ENCODE measurements at regions not wholly inside any gene's neighbourhood (a gene's known extent, or its start where the extent isn't known, plus 50 kb on each side); places are given as distances from the start of the nearest gene placed in this dataset.

- DNase-seq (no peak), ATAC-seq (ENCODE audit: insufficient read depth, low read depth) (no peak)
- Histone ChIP-seq H3K4me2 (ENCODE audit: insufficient read depth, low read length) (no peak overlapping the region), H3K9me3 (ENCODE audit: insufficient read depth, low read length, severe bottlenecking) (no peaks in the 10 kb centered on the region), H2AFZ (ENCODE audit: low read depth, low read length) (no peak overlapping the region), H3K9ac (ENCODE audit: low read depth, low read length) (no peak overlapping the region), H3K27me3 (ENCODE audit: insufficient read depth, low read length, poor library complexity) (peaks cover 9% of the 10 kb centered on the region), H3K27ac (ENCODE audit: low read length) (no peak overlapping the region), H3K79me2 (ENCODE audit: insufficient read depth, low read length) (no peaks in the 10 kb centered on the region), H3K4me3 (ENCODE audit: low read depth in 1 of 2, low read length in 2 of 2) (no peak overlapping the region), H3K4me1 (ENCODE audit: insufficient read depth, low read length) (no peaks in the 10 kb centered on the region), H3K36me3 (ENCODE audit: insufficient read depth, low read length) (no peaks in the 10 kb centered on the region), H4K20me1 (ENCODE audit: insufficient read depth, low read length) (no peaks in the 10 kb centered on the region)
- TF ChIP-seq CTCF (IDR thresholded peaks at IDR 0.05; ENCODE audit: borderline replicate concordance, extremely low read depth, low read length, poor library complexity, severe bottlenecking) (no peak), EZH2 (IDR thresholded peaks at IDR 0.05; ENCODE audit: borderline replicate concordance, low read depth, low read length, severe bottlenecking) (no peak)
Observed at GRCh38 chr6:87879132-87879861, 168.3 kb upstream of the SPACA1 start.

GRCh38 chr6:87875781-87876180, 171.9 kb upstream of the SPACA1 start:
- H3K27me3 ChIP-seq (ENCODE audit: insufficient read depth, low read length, poor library complexity): peaks cover 9% of the 10 kb centered on the region

GRCh38 chr6:87873556-87873955, 171.5 kb upstream of the AKIRIN2 start:
- Histone ChIP-seq H3K4me1 (ENCODE audit: insufficient read depth, low read length) (no peaks in the 10 kb centered on the region), H3K4me3 (ENCODE audit: low read depth in 1 of 2, low read length in 2 of 2) (no peak overlapping the region), H3K9ac (ENCODE audit: low read depth, low read length) (no peak overlapping the region), H3K9me3 (ENCODE audit: insufficient read depth, low read length, severe bottlenecking) (no peaks in the 10 kb centered on the region), H3K36me3 (ENCODE audit: insufficient read depth, low read length) (no peaks in the 10 kb centered on the region), H3K79me2 (ENCODE audit: insufficient read depth, low read length) (no peaks in the 10 kb centered on the region), H3K27me3 (ENCODE audit: insufficient read depth, low read length, poor library complexity) (peaks cover 9% of the 10 kb centered on the region), H3K27ac (ENCODE audit: low read length) (no peak overlapping the region), H4K20me1 (ENCODE audit: insufficient read depth, low read length) (no peaks in the 10 kb centered on the region), H2AFZ (ENCODE audit: low read depth, low read length) (no peak overlapping the region), H3K4me2 (ENCODE audit: insufficient read depth, low read length) (no peak overlapping the region)
- no peak for ATAC-seq (ENCODE audit: insufficient read depth, low read depth)
- no peak for DNase-seq
- no peak for TF ChIP-seq CTCF (IDR thresholded peaks at IDR 0.05; ENCODE audit: borderline replicate concordance, extremely low read depth, low read length, poor library complexity, severe bottlenecking)
- TF ChIP-seq EZH2 (IDR thresholded peaks at IDR 0.05; ENCODE audit: borderline replicate concordance, low read depth, low read length, severe bottlenecking): no peak

More at GRCh38 chr6:87875781-87876180, 171.9 kb upstream of the SPACA1 start:
- ATAC-seq (ENCODE audit: insufficient read depth, low read depth): no peak
- Histone ChIP-seq H3K79me2 (ENCODE audit: insufficient read depth, low read length) (no peaks in the 10 kb centered on the region), H3K9me3 (ENCODE audit: insufficient read depth, low read length, severe bottlenecking) (no peaks in the 10 kb centered on the region), H3K4me2 (ENCODE audit: insufficient read depth, low read length) (no peak overlapping the region), H3K4me1 (ENCODE audit: insufficient read depth, low read length) (no peaks in the 10 kb centered on the region), H4K20me1 (ENCODE audit: insufficient read depth, low read length) (no peaks in the 10 kb centered on the region), H3K4me3 (ENCODE audit: low read depth in 1 of 2, low read length in 2 of 2) (no peak overlapping the region), H3K9ac (ENCODE audit: low read depth, low read length) (no peak overlapping the region), H3K36me3 (ENCODE audit: insufficient read depth, low read length) (no peaks in the 10 kb centered on the region), H3K27ac (ENCODE audit: low read length) (no peak overlapping the region), H2AFZ (ENCODE audit: low read depth, low read length) (no peak overlapping the region)
- no peak for DNase-seq
- TF ChIP-seq EZH2 (IDR thresholded peaks at IDR 0.05; ENCODE audit: borderline replicate concordance, low read depth, low read length, severe bottlenecking) (no peak), CTCF (IDR thresholded peaks at IDR 0.05; ENCODE audit: borderline replicate concordance, extremely low read depth, low read length, poor library complexity, severe bottlenecking) (no peak)

Measured in DND-41 (cell line).